HEK293 (cell line): ENCODE measurements at regions not wholly inside any gene's neighbourhood (a gene's known extent, or its start where the extent isn't known, plus 50 kb on each side); places are given as distances from the start of the nearest gene placed in this dataset.

Experiments
- CTCF ChIA-PET: fragments of 350-600 bp; formaldehyde crosslinking; extraction: SDS; loops from one replicate; lab custom pipeline; 2021; ENCODE audit warnings: antibody characterized with exemption; lab: Yijun Ruan, JAX
- POLR2A ChIA-PET: fragments of 300-600 bp; formaldehyde crosslinking; extraction: SDS; loops from one replicate; lab custom pipeline; 2020; ENCODE audit warnings: antibody characterized with exemption, inconsistent platforms; lab: Yijun Ruan, JAX
- H3K27ac ChIP-seq: fragments of 200-500 bp; sonication (Bioruptor generic); 2 replicates; pipeline ENCODE4 v1.5.1; 2014; ENCODE audit warnings: low read depth, low read length, control low read depth, inconsistent platforms; ENCODE audit errors: extremely low read depth
- H3K36me3 ChIP-seq, 2 experiments: fragments of 200-500 bp in 1 of 2; sonication (Bioruptor generic) in 1 of 2; 1 replicate in 1 of 2; 2 replicates in 1 of 2; pipeline ENCODE4 v1.5.1; 2014 to 2017; ENCODE audit warnings: inconsistent platforms in 2 of 2, low read length in 2 of 2; ENCODE audit not compliant: control insufficient read depth in 2 of 2, insufficient read depth in 1 of 2
- H3K4me1 ChIP-seq: fragments of 200-500 bp; sonication (Bioruptor generic); 2 replicates; pipeline ENCODE4 v1.5.1; 2014; ENCODE audit warnings: mild to moderate bottlenecking, low read length, inconsistent platforms; ENCODE audit not compliant: control insufficient read depth, insufficient read depth
- H3K4me3 ChIP-seq: 2 replicates; pipeline ENCODE4 v1.5.1; 2011; ENCODE audit warnings: low read depth, mild to moderate bottlenecking, control low read depth, low read length, moderate library complexity
- H3K9me3 ChIP-seq: fragments of 200-500 bp; sonication (Bioruptor generic); 2 replicates; pipeline ENCODE4 v1.5.1; 2014; ENCODE audit warnings: low read depth, low read length, inconsistent platforms; ENCODE audit not compliant: control insufficient read depth, insufficient read depth
- FEZF1 ChIP-seq: fragments of 450-650 bp; formaldehyde crosslinking; IDR thresholded peaks from 2 replicates; pipeline ENCODE4 v1.5.1; 2016; ENCODE audit warnings: missing biosample characterization, missing genetic modification characterization
- GLIS1 ChIP-seq: fragments of 450-650 bp; formaldehyde crosslinking; IDR thresholded peaks from 2 replicates; pipeline ENCODE4 v1.5.1; 2016; ENCODE audit warnings: missing biosample characterization, missing genetic modification characterization
- IKZF3 ChIP-seq: fragments of 450-650 bp; IDR thresholded peaks from 2 replicates; pipeline ENCODE4 v1.5.0; 2018; ENCODE audit warnings: missing biosample characterization, mild to moderate bottlenecking, missing genetic modification characterization, moderate library complexity
- OVOL3 ChIP-seq: fragments of 450-650 bp; formaldehyde crosslinking; IDR thresholded peaks from 2 replicates; pipeline ENCODE4 v1.5.1; 2016; ENCODE audit warnings: missing biosample characterization, missing genetic modification characterization
- PATZ1 ChIP-seq: fragments of 450-650 bp; formaldehyde crosslinking; IDR thresholded peaks from 2 replicates; pipeline ENCODE4 v1.5.1; 2016; ENCODE audit warnings: missing biosample characterization, missing genetic modification characterization
- PRDM6 ChIP-seq: fragments of 450-650 bp; formaldehyde crosslinking; IDR thresholded peaks from 2 replicates; pipeline ENCODE4 v1.5.1; 2017; ENCODE audit warnings: missing biosample characterization, missing genetic modification characterization
- TSHZ1 ChIP-seq: fragments of 450-650 bp; formaldehyde crosslinking; IDR thresholded peaks from 2 replicates; pipeline ENCODE4 v1.5.1; 2016; ENCODE audit warnings: missing biosample characterization, missing genetic modification characterization, borderline replicate concordance
- ZFP41 ChIP-seq: fragments of 450-650 bp; formaldehyde crosslinking; IDR thresholded peaks from 2 replicates; pipeline ENCODE4 v1.5.1; 2016; ENCODE audit warnings: missing biosample characterization, missing genetic modification characterization, borderline replicate concordance
- ZNF184 ChIP-seq: fragments of 450-650 bp; IDR thresholded peaks from 2 replicates; pipeline ENCODE4 v1.5.1; 2018; ENCODE audit warnings: missing biosample characterization, mild to moderate bottlenecking, missing genetic modification characterization
- ZNF292 ChIP-seq: fragments of 450-650 bp; formaldehyde crosslinking; IDR thresholded peaks from 2 replicates; pipeline ENCODE4 v1.5.1; 2016; ENCODE audit warnings: low read depth, missing biosample characterization, missing genetic modification characterization, borderline replicate concordance
- ZNF366 ChIP-seq: fragments of 450-650 bp; formaldehyde crosslinking; conservative IDR thresholded peaks from 2 replicates; pipeline ENCODE4 v1.5.1; 2016; ENCODE audit warnings: missing biosample characterization, missing genetic modification characterization
- ZNF37A ChIP-seq: fragments of 450-650 bp; IDR thresholded peaks from 2 replicates; pipeline ENCODE4 v1.5.1; 2018; ENCODE audit warnings: missing biosample characterization, missing genetic modification characterization
- ZNF544 ChIP-seq: fragments of 450-650 bp; formaldehyde crosslinking; IDR thresholded peaks from 2 replicates; pipeline ENCODE4 v1.5.0; 2017; ENCODE audit warnings: missing biosample characterization, missing genetic modification characterization
- ZNF555 ChIP-seq: fragments of 450-650 bp; formaldehyde crosslinking; conservative IDR thresholded peaks from 2 replicates; pipeline ENCODE4 v1.5.1; 2017; ENCODE audit warnings: missing biosample characterization, mild to moderate bottlenecking, missing genetic modification characterization, inconsistent platforms
- ZNF558 ChIP-seq: fragments of 450-650 bp; formaldehyde crosslinking; IDR thresholded peaks from 2 replicates; pipeline ENCODE4 v1.5.1; 2016; ENCODE audit warnings: missing biosample characterization, missing genetic modification characterization
- ZNF704 ChIP-seq: fragments of 450-650 bp; formaldehyde crosslinking; IDR thresholded peaks from 2 replicates; pipeline ENCODE4 v1.5.1; 2016; ENCODE audit warnings: missing biosample characterization, missing genetic modification characterization
- ZSCAN4 ChIP-seq: fragments of 450-650 bp; formaldehyde crosslinking; IDR thresholded peaks from 2 replicates; pipeline ENCODE4 v1.5.1; 2017; ENCODE audit warnings: missing biosample characterization, missing genetic modification characterization
- TF ChIP-seq, protein P1 (sequence below): fragments of 450-650 bp; formaldehyde crosslinking; IDR thresholded peaks from 2 replicates; pipeline ENCODE4 v1.5.1; 2017; ENCODE audit warnings: missing biosample characterization, missing genetic modification characterization

GRCh38 chr2:240348522-240348921 is 86.9 kb upstream of the GPC1 start (continued):
- TF ChIP-seq TSHZ1 (tag by site-specific recombination) (no peak), IKZF3 (no peak), ZNF292 (tag by site-specific recombination) (no peak), ZNF184 (tag by site-specific recombination) (no peak), ZNF366 (no peak)

DNA sequence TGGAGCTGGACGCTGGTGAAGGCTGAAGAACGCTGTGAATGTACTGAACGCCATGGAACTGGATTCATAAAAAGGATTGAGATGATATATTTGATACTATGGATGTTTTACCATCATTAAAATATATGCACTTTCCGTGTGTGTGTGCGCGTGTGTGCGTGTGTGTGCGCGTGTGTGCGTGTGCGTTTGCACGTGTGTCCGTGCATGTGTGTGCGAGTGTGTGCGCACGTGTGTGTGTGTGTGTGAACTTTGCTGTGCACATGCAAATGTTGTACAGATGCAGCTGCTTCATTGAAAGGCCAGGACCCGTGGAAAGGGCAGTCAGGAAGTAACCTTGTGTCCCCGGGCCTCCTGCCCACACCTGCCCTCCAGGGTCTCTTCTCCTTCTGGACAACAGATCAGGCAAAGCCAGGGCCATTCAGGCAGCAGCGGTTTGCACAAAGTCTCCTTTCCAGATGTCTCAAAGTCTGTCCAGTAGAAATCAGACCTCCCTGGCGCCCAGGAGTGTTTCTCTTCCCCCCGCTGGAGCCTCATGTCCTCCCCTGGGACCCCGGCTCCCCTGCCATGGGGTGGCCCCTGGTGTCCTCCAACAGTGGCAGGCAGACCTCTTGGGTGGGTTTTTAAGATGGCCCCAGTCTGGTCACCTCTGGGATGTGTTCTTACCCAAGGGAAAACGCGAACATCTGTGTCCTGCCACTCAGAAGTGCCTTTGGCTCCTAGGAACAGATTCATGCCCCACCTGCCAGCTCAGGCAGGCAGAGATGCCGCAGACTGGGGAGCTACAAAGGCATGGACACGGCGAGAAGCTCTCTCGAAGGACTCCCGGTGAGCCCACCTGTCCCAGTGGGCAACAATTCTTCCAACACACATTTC is 86.1 kb upstream of the GPC1 start:
- CTCF ChIA-PET: no interaction called here
- no peak overlapping the region for H3K27ac ChIP-seq
- H3K36me3 ChIP-seq: no peaks in the 10 kb centered on the region

More for the DNA sequence above, 86.1 kb upstream of the GPC1 start:
- POLR2A ChIA-PET: no interaction called here
- H3K4me3 ChIP-seq: no peak overlapping the region
- no peak for TF ChIP-seq OVOL3
- TF ChIP-seq PATZ1: no peak
- peak; percentile 57 for TF ChIP-seq ZSCAN4 (tag by site-specific recombination)
- TF ChIP-seq ZFP41 (tag by site-specific recombination): no peak
- TF ChIP-seq ZNF37A (tag by site-specific recombination): no peak
- TF ChIP-seq ZNF558 (tag by site-specific recombination): no peak
- TF ChIP-seq, protein P1, sequence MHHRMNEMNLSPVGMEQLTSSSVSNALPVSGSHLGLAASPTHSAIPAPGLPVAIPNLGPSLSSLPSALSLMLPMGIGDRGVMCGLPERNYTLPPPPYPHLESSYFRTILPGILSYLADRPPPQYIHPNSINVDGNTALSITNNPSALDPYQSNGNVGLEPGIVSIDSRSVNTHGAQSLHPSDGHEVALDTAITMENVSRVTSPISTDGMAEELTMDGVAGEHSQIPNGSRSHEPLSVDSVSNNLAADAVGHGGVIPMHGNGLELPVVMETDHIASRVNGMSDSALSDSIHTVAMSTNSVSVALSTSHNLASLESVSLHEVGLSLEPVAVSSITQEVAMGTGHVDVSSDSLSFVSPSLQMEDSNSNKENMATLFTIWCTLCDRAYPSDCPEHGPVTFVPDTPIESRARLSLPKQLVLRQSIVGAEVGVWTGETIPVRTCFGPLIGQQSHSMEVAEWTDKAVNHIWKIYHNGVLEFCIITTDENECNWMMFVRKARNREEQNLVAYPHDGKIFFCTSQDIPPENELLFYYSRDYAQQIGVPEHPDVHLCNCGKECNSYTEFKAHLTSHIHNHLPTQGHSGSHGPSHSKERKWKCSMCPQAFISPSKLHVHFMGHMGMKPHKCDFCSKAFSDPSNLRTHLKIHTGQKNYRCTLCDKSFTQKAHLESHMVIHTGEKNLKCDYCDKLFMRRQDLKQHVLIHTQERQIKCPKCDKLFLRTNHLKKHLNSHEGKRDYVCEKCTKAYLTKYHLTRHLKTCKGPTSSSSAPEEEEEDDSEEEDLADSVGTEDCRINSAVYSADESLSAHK: no peak
- no peak for TF ChIP-seq ZNF555 (tag by site-specific recombination)
- no peak for TF ChIP-seq PRDM6 (tag by site-specific recombination)
- peak; percentile 21; the same call in 1 of the 2 replicates for TF ChIP-seq GLIS1
- no peak for TF ChIP-seq ZNF544
- no peak for TF ChIP-seq ZNF704 (tag by site-specific recombination)
- no peak for TF ChIP-seq FEZF1 (tag by site-specific recombination)
- H3K4me1 ChIP-seq: no peaks in the 10 kb centered on the region
- H3K9me3 ChIP-seq: no peaks in the 10 kb centered on the region
